ENCODE measurements at regions not wholly inside any gene's neighbourhood (a gene's known extent, or its start where the extent isn't known, plus 50 kb on each side); places are given as distances from the start of the nearest gene placed in this dataset.

GRCh38 chr5:56350011-56350596, 117.0 kb upstream of the ANKRD55 start:
- DNase-seq (ENCODE audit: low read depth, low spot score), result no peak

- DNase-seq (ENCODE audit: low read depth, low spot score), result no peak
Observed at GRCh38 chr5:56349461-56349860, 116.3 kb upstream of the ANKRD55 start.

GRCh38 chr5:56346741-56347535, 113.8 kb upstream of the ANKRD55 start:
- DNase-seq (ENCODE audit: low read depth, low spot score), result no peak

- no peak for DNase-seq (ENCODE audit: low read depth, low spot score)
Observed at GRCh38 chr5:56346044-56346710, 113.0 kb upstream of the ANKRD55 start.

- DNase-seq (ENCODE audit: low read depth, low spot score), result no peak
Observed at GRCh38 chr5:56345352-56345751, 112.2 kb upstream of the ANKRD55 start.

- DNase-seq (ENCODE audit: low read depth, low spot score), result no peak
Observed at GRCh38 chr5:56344594-56344993, 111.5 kb upstream of the ANKRD55 start.

GRCh38 chr5:56343988-56344387, 110.9 kb upstream of the ANKRD55 start:
- DNase-seq (ENCODE audit: low read depth, low spot score), result no peak

- no peak for DNase-seq (ENCODE audit: low read depth, low spot score)
Observed at GRCh38 chr5:56342616-56343015, 109.5 kb upstream of the ANKRD55 start.

- no peak for DNase-seq (ENCODE audit: low read depth, low spot score)
Observed at GRCh38 chr5:56340196-56340980, 107.3 kb upstream of the ANKRD55 start.

- DNase-seq (ENCODE audit: low read depth, low spot score), result no peak
Observed at GRCh38 chr5:56339732-56340131, 106.6 kb upstream of the ANKRD55 start.

GRCh38 chr5:56337715-56338319, 104.7 kb upstream of the ANKRD55 start:
- no peak for DNase-seq (ENCODE audit: low read depth, low spot score)

GRCh38 chr5:56335212-56335611, 102.1 kb upstream of the ANKRD55 start:
- DNase-seq (ENCODE audit: low read depth, low spot score), result no peak

GRCh38 chr5:56330806-56331205, 97.7 kb upstream of the ANKRD55 start:
- no peak for DNase-seq (ENCODE audit: low read depth, low spot score)

- DNase-seq (ENCODE audit: low read depth, low spot score), result no peak
Observed at GRCh38 chr5:56330167-56330566, 97.0 kb upstream of the ANKRD55 start.

GRCh38 chr5:56329652-56330051, 96.5 kb upstream of the ANKRD55 start:
- DNase-seq (ENCODE audit: low read depth, low spot score), result no peak

- peak; percentile 24 for DNase-seq (ENCODE audit: low read depth, low spot score)
Observed at GRCh38 chr5:56328753-56329560, 95.8 kb upstream of the ANKRD55 start.

- peak; percentile 40 for DNase-seq (ENCODE audit: low read depth, low spot score)
Observed at GRCh38 chr5:56327809-56328208, 94.7 kb upstream of the ANKRD55 start.

- no peak for DNase-seq (ENCODE audit: low read depth, low spot score)
Observed at GRCh38 chr5:56326770-56327169, 93.6 kb upstream of the ANKRD55 start.

- DNase-seq (ENCODE audit: low read depth, low spot score), result no peak
Observed at GRCh38 chr5:56326116-56326515, 93.0 kb upstream of the ANKRD55 start.

- no peak for DNase-seq (ENCODE audit: low read depth, low spot score)
Observed at GRCh38 chr5:56325039-56325438, 91.9 kb upstream of the ANKRD55 start.

- no peak for DNase-seq (ENCODE audit: low read depth, low spot score)
Observed at GRCh38 chr5:56323505-56323904, 90.4 kb upstream of the ANKRD55 start.
